ENCODE measurements at regions not wholly inside any gene's neighbourhood (a gene's known extent, or its start where the extent isn't known, plus 50 kb on each side); places are given as distances from the start of the nearest gene placed in this dataset.
"Not testable (repeated sequence)": the region's sequence is repeated elsewhere in the genome, so short reads cannot be mapped to it uniquely, and the experiment has no call there.

DNA sequence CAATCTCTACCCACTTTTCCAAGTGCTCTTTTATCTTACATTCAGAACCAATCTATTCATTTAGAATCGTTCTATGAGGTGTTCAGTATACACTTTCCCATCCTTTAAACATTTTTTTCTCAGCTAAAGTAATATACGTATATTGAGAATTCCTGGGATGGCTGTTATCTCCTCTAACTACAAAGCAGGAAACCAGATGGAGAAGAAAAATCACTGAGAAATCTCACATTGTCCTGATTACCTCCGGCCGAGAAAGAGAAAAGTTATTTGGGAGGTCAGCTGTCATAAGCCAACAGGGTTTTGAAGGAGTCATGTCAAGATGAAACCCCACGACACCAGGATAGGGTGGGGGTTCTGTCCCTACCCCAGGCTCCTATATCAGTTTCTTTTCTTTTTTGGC, 99.2 kb upstream of the KDM7A start:
- ChIA-PET POLR2A (no interaction called here), CTCF (no interaction called here)
- Histone ChIP-seq H3K27me3 (replicated peaks; ENCODE audit: control insufficient read depth, insufficient read depth, low read length) (no peaks in the 10 kb centered on the region), H3K4me3 (ENCODE audit: low read depth, low read length) (no peak overlapping the region), H3K36me3 (ENCODE audit: control insufficient read depth, insufficient read depth, low read length) (no peaks in the 10 kb centered on the region), H3K4me1 (no peaks in the 10 kb centered on the region), H3K9me3 (no peaks in the 10 kb centered on the region)
- Mint-ChIP-seq H3K9me3 (ENCODE audit: unreplicated experiment) (no peaks in the 10 kb centered on the region), H3K27ac (ENCODE audit: unreplicated experiment) (no peak overlapping the region), H3K27me3 (ENCODE audit: insufficient read depth, unreplicated experiment) (peaks cover 9% of the 10 kb centered on the region), H3K4me3 (ENCODE audit: unreplicated experiment) (no peak overlapping the region), H3K4me1 (ENCODE audit: low read depth, unreplicated experiment) (no peaks in the 10 kb centered on the region), H3K36me3 (ENCODE audit: insufficient read depth, unreplicated experiment) (no peaks in the 10 kb centered on the region)
- no peak for DNase-seq
- no TSS peak for BruUV-seq (replicated peaks)
- TF ChIP-seq, protein P1, sequence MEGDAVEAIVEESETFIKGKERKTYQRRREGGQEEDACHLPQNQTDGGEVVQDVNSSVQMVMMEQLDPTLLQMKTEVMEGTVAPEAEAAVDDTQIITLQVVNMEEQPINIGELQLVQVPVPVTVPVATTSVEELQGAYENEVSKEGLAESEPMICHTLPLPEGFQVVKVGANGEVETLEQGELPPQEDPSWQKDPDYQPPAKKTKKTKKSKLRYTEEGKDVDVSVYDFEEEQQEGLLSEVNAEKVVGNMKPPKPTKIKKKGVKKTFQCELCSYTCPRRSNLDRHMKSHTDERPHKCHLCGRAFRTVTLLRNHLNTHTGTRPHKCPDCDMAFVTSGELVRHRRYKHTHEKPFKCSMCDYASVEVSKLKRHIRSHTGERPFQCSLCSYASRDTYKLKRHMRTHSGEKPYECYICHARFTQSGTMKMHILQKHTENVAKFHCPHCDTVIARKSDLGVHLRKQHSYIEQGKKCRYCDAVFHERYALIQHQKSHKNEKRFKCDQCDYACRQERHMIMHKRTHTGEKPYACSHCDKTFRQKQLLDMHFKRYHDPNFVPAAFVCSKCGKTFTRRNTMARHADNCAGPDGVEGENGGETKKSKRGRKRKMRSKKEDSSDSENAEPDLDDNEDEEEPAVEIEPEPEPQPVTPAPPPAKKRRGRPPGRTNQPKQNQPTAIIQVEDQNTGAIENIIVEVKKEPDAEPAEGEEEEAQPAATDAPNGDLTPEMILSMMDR (IDR thresholded peaks at IDR 0.05; ENCODE audit: insufficient read depth in 1 of 2, low read depth in 1 of 2, low read length in 1 of 2, severe bottlenecking in 1 of 2, unreplicated experiment in 1 of 2), result no peak
- intact Hi-C loops (cut with micrococcal nuclease; ENCODE audit: unreplicated experiment), result no loop called here

DNA sequence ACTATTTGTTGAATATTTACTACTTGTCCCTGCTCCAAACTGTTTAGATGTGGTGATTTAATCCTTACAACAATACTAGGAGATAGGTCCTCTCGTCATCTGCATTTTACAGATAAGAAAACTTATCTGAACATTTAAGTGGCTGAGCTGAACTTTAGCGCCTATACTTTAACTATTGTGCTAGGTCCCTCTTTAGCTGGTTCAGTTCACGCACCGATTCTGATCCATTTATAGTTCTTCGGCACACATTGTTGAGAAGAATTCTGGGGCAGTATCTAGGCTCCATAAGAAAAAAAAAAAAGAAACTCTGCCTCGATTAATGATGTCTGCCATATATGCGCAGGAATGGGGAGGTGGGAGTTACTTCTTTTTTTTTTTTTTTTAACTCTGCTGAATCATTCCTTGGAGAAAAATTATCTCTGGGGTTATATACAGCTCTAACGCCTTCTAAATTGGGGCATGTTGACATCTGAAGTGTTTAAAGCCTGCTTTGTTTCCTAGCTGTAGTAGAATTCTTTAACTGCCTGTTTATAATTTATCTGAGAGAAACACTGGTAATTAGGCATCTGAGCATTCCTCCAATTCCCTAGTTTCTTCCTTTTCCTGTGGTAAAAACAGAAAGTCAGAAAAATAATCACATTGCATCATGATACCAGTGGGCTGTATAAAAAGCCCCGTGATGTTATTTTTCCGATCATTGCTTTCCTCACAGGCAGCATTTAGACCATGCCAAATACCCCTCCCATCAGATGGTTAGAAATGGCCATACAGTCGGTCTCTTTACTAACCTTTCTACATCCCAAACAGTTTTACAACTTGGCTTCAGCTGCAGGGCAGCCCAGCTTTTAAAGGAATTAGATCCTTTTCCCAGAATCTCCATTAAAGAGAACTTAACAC, 98.5 kb upstream of the KDM7A start:
- TF ChIP-seq, protein P1 (IDR thresholded peaks at IDR 0.05; ENCODE audit: insufficient read depth in 1 of 2, low read depth in 1 of 2, low read length in 1 of 2, severe bottlenecking in 1 of 2, unreplicated experiment in 1 of 2), result no peak
- H3K4me3 Mint-ChIP-seq (ENCODE audit: unreplicated experiment), result no peak overlapping the region

DNA sequence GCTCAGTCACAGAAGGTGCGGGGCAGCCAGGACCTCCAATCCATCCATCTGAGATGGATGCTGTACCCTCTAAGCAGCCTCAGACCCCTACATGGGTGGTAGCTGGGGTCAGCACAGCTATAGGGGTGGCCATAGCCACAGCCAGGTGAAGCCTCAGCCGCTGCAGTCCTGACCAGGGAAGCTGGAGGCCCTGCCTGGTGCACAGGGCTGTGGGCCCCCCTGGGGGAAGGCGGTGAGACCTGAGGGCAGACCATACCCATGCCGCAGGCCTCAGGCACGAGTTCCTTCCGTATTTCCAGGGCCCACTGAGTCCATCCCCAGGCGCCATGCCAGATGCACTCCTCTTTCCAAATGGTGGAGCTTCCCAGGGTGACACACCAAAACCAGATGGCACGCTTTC, 96.6 kb upstream of the KDM7A start:
- intact Hi-C loops (cut with micrococcal nuclease; ENCODE audit: unreplicated experiment), result no loop called here
- Mint-ChIP-seq H3K4me1 (ENCODE audit: low read depth, unreplicated experiment) (no peaks in the 10 kb centered on the region), H3K36me3 (ENCODE audit: insufficient read depth, unreplicated experiment) (no peaks in the 10 kb centered on the region), H3K9me3 (ENCODE audit: unreplicated experiment) (no peaks in the 10 kb centered on the region), H3K4me3 (ENCODE audit: unreplicated experiment) (no peak overlapping the region), H3K27ac (ENCODE audit: unreplicated experiment) (no peak overlapping the region), H3K27me3 (ENCODE audit: insufficient read depth, unreplicated experiment) (peaks cover under 1% of the 10 kb centered on the region)
- no peak overlapping the region for H3K4me3 ChIP-seq (ENCODE audit: low read depth, low read length)
- no peak for DNase-seq
- H3K9me3 ChIP-seq, result no peaks in the 10 kb centered on the region
- no peaks in the 10 kb centered on the region for H3K27me3 ChIP-seq (replicated peaks; ENCODE audit: control insufficient read depth, insufficient read depth, low read length)
- TF ChIP-seq, protein P1 (IDR thresholded peaks at IDR 0.05; ENCODE audit: insufficient read depth in 1 of 2, low read depth in 1 of 2, low read length in 1 of 2, severe bottlenecking in 1 of 2, unreplicated experiment in 1 of 2), result no peak
- BruUV-seq (replicated peaks), result no TSS peak
- ChIA-PET POLR2A (no interaction called here), CTCF (no interaction called here)
- H3K4me1 ChIP-seq, result no peaks in the 10 kb centered on the region
- no peaks in the 10 kb centered on the region for H3K36me3 ChIP-seq (ENCODE audit: control insufficient read depth, insufficient read depth, low read length)

More for the DNA sequence above, 98.5 kb upstream of the KDM7A start:
- H3K27ac Mint-ChIP-seq (ENCODE audit: unreplicated experiment), result no peak overlapping the region
- Histone ChIP-seq H3K4me3 (ENCODE audit: low read depth, low read length) (no peak overlapping the region), H3K36me3 (ENCODE audit: control insufficient read depth, insufficient read depth, low read length) (no peaks in the 10 kb centered on the region), H3K4me1 (no peaks in the 10 kb centered on the region), H3K9me3 (no peaks in the 10 kb centered on the region), H3K27me3 (replicated peaks; ENCODE audit: control insufficient read depth, insufficient read depth, low read length) (no peaks in the 10 kb centered on the region)
- H3K27me3 Mint-ChIP-seq (ENCODE audit: insufficient read depth, unreplicated experiment), result peaks cover 3% of the 10 kb centered on the region
- H3K4me1 Mint-ChIP-seq (ENCODE audit: low read depth, unreplicated experiment), result no peaks in the 10 kb centered on the region
- POLR2A ChIA-PET, result interaction anchor here (0.6 kb wide), 1 partner anchor 178 kb away, joined by 3 read pairs; no protein-coding TSS in a partner anchor
- no peaks in the 10 kb centered on the region for H3K9me3 Mint-ChIP-seq (ENCODE audit: unreplicated experiment)
- CTCF ChIA-PET, result interaction anchor here (0.7 kb wide), 1 partner anchor 365 kb away, joined by 5 read pairs; the partner anchor contains the start of gene DENND2A
- no TSS peak for BruUV-seq (replicated peaks)
- intact Hi-C loops (cut with micrococcal nuclease; ENCODE audit: unreplicated experiment), result no loop called here
- no peaks in the 10 kb centered on the region for H3K36me3 Mint-ChIP-seq (ENCODE audit: insufficient read depth, unreplicated experiment)
- no peak for DNase-seq

DNA sequence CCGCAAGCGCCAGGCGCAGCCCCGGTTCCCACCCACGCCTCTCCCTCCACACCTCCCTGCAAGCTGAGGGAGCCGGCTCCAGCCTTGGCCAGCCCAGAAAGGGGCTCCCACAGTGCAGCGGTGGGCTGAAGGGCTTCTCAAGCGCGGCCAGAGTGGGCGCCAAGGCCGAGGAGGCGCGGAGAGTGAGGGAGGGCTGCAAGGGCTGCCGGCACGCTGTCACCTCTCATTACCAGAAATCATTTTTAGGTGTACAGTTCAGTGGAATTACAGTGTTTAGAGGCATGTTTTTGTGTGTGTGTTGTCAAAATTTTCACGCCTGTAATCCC, 94.8 kb upstream of the KDM7A start:
- H3K9me3 ChIP-seq; H3K27ac Mint-ChIP-seq (ENCODE audit: unreplicated experiment); H3K4me1 Mint-ChIP-seq (ENCODE audit: low read depth, unreplicated experiment); H3K4me3 ChIP-seq (ENCODE audit: low read depth, low read length); H3K27me3 Mint-ChIP-seq (ENCODE audit: insufficient read depth, unreplicated experiment); H3K4me3 Mint-ChIP-seq (ENCODE audit: unreplicated experiment); H3K27me3 ChIP-seq (replicated peaks; ENCODE audit: control insufficient read depth, insufficient read depth, low read length); BruUV-seq (replicated peaks); H3K9me3 Mint-ChIP-seq (ENCODE audit: unreplicated experiment); H3K36me3 ChIP-seq (ENCODE audit: control insufficient read depth, insufficient read depth, low read length); intact Hi-C loops (cut with micrococcal nuclease; ENCODE audit: unreplicated experiment); POLR2A ChIA-PET; CTCF ChIA-PET; DNase-seq; H3K36me3 Mint-ChIP-seq (ENCODE audit: insufficient read depth, unreplicated experiment); H3K4me1 ChIP-seq: not testable (repeated sequence)

All from Caco-2 (cell line).